ENCODE measurements at regions not wholly inside any gene's neighbourhood (a gene's known extent, or its start where the extent isn't known, plus 50 kb on each side); places are given as distances from the start of the nearest gene placed in this dataset.

DNA sequence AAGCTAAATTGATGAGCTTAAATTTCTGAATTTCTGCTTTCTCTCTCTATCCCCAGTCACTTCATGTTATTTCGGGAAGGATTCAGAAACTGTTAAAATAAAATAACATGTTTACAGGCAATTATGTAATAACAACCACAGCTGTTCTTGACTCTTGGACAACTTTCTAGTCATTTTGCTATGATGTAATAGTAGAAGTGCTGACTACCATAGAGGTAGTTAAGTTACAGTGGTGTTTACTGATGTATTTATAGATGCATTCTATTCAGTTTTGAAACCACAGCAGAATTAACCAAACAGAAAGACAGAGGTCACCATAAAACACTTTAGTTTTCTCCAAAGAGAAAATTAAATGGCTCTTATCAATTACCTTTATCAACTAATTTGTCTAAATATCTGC lies 1292.0 kb upstream of the CHAC2 start:
- TF ChIP-seq, protein P1, sequence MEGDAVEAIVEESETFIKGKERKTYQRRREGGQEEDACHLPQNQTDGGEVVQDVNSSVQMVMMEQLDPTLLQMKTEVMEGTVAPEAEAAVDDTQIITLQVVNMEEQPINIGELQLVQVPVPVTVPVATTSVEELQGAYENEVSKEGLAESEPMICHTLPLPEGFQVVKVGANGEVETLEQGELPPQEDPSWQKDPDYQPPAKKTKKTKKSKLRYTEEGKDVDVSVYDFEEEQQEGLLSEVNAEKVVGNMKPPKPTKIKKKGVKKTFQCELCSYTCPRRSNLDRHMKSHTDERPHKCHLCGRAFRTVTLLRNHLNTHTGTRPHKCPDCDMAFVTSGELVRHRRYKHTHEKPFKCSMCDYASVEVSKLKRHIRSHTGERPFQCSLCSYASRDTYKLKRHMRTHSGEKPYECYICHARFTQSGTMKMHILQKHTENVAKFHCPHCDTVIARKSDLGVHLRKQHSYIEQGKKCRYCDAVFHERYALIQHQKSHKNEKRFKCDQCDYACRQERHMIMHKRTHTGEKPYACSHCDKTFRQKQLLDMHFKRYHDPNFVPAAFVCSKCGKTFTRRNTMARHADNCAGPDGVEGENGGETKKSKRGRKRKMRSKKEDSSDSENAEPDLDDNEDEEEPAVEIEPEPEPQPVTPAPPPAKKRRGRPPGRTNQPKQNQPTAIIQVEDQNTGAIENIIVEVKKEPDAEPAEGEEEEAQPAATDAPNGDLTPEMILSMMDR (IDR thresholded peaks at IDR 0.05) = no peak
- no peak for TF ChIP-seq POLR2A (IDR thresholded peaks at IDR 0.05)

Measured in Peyer's patch (tissue), 4 donors.